Gastrocnemius medialis (tissue), 4 donors: ENCODE measurements at regions not wholly inside any gene's neighbourhood (a gene's known extent, or its start where the extent isn't known, plus 50 kb on each side); places are given as distances from the start of the nearest gene placed in this dataset.

Source experiments
- CTCF ChIP-seq, 5 experiments: fragments of 450-650 bp in 3 of 5; fragments of 200-600 bp in 2 of 5; sonication (generic) in 2 of 5; IDR thresholded peaks in 4 of 5; conservative IDR thresholded peaks in 1 of 5; 1 replicate in 4 of 5; 2 replicates in 1 of 5; pipeline ENCODE4 v1.5.1; 2016 to 2019; ENCODE audit warnings: antibody characterized with exemption in 5 of 5, mild to moderate bottlenecking in 3 of 5, moderate library complexity in 3 of 5
- POLR2A ChIP-seq, 2 donors: fragments of 450-650 bp; IDR thresholded peaks; one replicate each; pipeline ENCODE4 v1.6.1; 2017; ENCODE audit warnings: antibody characterized with exemption in 2 of 2, mild to moderate bottlenecking in 2 of 2, moderate library complexity in 2 of 2

- no peak for TF ChIP-seq CTCF (IDR thresholded peaks at IDR 0.05 in 4 of 5, conservative IDR thresholded peaks at IDR 0.05 in 1 of 5)
- TF ChIP-seq POLR2A (IDR thresholded peaks at IDR 0.05): no peak
These were observed 196.1 kb upstream of the GK2 start for GRCh38 chr4:79604152-79604551.
